ENCODE measurements at regions not wholly inside any gene's neighbourhood (a gene's known extent, or its start where the extent isn't known, plus 50 kb on each side); places are given as distances from the start of the nearest gene placed in this dataset.

- TF ChIP-seq, protein P1, sequence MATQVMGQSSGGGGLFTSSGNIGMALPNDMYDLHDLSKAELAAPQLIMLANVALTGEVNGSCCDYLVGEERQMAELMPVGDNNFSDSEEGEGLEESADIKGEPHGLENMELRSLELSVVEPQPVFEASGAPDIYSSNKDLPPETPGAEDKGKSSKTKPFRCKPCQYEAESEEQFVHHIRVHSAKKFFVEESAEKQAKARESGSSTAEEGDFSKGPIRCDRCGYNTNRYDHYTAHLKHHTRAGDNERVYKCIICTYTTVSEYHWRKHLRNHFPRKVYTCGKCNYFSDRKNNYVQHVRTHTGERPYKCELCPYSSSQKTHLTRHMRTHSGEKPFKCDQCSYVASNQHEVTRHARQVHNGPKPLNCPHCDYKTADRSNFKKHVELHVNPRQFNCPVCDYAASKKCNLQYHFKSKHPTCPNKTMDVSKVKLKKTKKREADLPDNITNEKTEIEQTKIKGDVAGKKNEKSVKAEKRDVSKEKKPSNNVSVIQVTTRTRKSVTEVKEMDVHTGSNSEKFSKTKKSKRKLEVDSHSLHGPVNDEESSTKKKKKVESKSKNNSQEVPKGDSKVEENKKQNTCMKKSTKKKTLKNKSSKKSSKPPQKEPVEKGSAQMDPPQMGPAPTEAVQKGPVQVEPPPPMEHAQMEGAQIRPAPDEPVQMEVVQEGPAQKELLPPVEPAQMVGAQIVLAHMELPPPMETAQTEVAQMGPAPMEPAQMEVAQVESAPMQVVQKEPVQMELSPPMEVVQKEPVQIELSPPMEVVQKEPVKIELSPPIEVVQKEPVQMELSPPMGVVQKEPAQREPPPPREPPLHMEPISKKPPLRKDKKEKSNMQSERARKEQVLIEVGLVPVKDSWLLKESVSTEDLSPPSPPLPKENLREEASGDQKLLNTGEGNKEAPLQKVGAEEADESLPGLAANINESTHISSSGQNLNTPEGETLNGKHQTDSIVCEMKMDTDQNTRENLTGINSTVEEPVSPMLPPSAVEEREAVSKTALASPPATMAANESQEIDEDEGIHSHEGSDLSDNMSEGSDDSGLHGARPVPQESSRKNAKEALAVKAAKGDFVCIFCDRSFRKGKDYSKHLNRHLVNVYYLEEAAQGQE (IDR thresholded peaks at IDR 0.05; ENCODE audit: borderline replicate concordance): no peak
- no peak for TF ChIP-seq EZH2 (IDR thresholded peaks at IDR 0.05; ENCODE audit: borderline replicate concordance, insufficient read depth, low read length, poor library complexity, severe bottlenecking)
- TF ChIP-seq TAF1 (IDR thresholded peaks at IDR 0.05; ENCODE audit: low read depth): no peak
- no peak for TF ChIP-seq POLR2AphosphoS5 (IDR thresholded peaks at IDR 0.05)
- TF ChIP-seq, protein P2, sequence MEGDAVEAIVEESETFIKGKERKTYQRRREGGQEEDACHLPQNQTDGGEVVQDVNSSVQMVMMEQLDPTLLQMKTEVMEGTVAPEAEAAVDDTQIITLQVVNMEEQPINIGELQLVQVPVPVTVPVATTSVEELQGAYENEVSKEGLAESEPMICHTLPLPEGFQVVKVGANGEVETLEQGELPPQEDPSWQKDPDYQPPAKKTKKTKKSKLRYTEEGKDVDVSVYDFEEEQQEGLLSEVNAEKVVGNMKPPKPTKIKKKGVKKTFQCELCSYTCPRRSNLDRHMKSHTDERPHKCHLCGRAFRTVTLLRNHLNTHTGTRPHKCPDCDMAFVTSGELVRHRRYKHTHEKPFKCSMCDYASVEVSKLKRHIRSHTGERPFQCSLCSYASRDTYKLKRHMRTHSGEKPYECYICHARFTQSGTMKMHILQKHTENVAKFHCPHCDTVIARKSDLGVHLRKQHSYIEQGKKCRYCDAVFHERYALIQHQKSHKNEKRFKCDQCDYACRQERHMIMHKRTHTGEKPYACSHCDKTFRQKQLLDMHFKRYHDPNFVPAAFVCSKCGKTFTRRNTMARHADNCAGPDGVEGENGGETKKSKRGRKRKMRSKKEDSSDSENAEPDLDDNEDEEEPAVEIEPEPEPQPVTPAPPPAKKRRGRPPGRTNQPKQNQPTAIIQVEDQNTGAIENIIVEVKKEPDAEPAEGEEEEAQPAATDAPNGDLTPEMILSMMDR (IDR thresholded peaks at IDR 0.05; ENCODE audit: poor library complexity, severe bottlenecking): no peak
- no peak overlapping the region for H2AFZ ChIP-seq (ENCODE audit: low read depth, low read length)
These were observed 54.1 kb upstream of the SLC38A11 start for GRCh38 chr2:165009466-165009865.

GRCh38 chr2:165008730-165009315 is 53.5 kb upstream of the SLC38A11 start:
- no peaks in the 10 kb centered on the region for H3F3A ChIP-seq (ENCODE audit: insufficient read depth, low read length, poor library complexity, severe bottlenecking)
- no peak overlapping the region for H3K4me2 ChIP-seq (ENCODE audit: low read length)
- TF ChIP-seq SMC3 (conservative IDR thresholded peaks at IDR 0.05; ENCODE audit: poor library complexity) (no peak), EP300 (conservative IDR thresholded peaks at IDR 0.05; ENCODE audit: poor library complexity, severe bottlenecking) (no peak), RAD21 (conservative IDR thresholded peaks at IDR 0.05) (no peak), TAF1 (IDR thresholded peaks at IDR 0.05; ENCODE audit: low read depth) (no peak), POLR2AphosphoS5 (IDR thresholded peaks at IDR 0.05) (no peak), MXI1 (conservative IDR thresholded peaks at IDR 0.05; ENCODE audit: poor library complexity, severe bottlenecking) (no peak), EZH2 (IDR thresholded peaks at IDR 0.05; ENCODE audit: borderline replicate concordance, insufficient read depth, low read length, poor library complexity, severe bottlenecking) (no peak)
- TF ChIP-seq, protein P2 (IDR thresholded peaks at IDR 0.05; ENCODE audit: poor library complexity, severe bottlenecking): no peak
- TF ChIP-seq, protein P1 (IDR thresholded peaks at IDR 0.05; ENCODE audit: borderline replicate concordance): no peak

More at GRCh38 chr2:165009466-165009865, 54.1 kb upstream of the SLC38A11 start:
- Histone ChIP-seq H3F3A (ENCODE audit: insufficient read depth, low read length, poor library complexity, severe bottlenecking) (no peaks in the 10 kb centered on the region), H3K9me2 (ENCODE audit: insufficient read depth, low read length) (no peaks in the 10 kb centered on the region), H3K79me2 (replicated peaks; ENCODE audit: insufficient read depth, low read length) (no peaks in the 10 kb centered on the region), H3K36me3 (ENCODE audit: insufficient read depth, low read length) (no peaks in the 10 kb centered on the region), H3K9ac (ENCODE audit: low read length) (no peak overlapping the region), H3K27ac (ENCODE audit: low read length) (no peak overlapping the region), H3K4me3 (ENCODE audit: low read length) (no peak overlapping the region), H3K9me3 (ENCODE audit: low read length) (no peaks in the 10 kb centered on the region), H4K20me1 (ENCODE audit: insufficient read depth) (no peaks in the 10 kb centered on the region), H3K4me2 (ENCODE audit: low read length) (no peak overlapping the region), H3K27me3 (ENCODE audit: insufficient read depth, low read depth, low read length) (no peaks in the 10 kb centered on the region)

More at GRCh38 chr2:165008730-165009315, 53.5 kb upstream of the SLC38A11 start:
- H3K36me3 ChIP-seq (ENCODE audit: insufficient read depth, low read length): no peaks in the 10 kb centered on the region
- H2AFZ ChIP-seq (ENCODE audit: low read depth, low read length): no peak overlapping the region
- no peaks in the 10 kb centered on the region for H3K9me2 ChIP-seq (ENCODE audit: insufficient read depth, low read length)
- no peaks in the 10 kb centered on the region for H3K27me3 ChIP-seq (ENCODE audit: insufficient read depth, low read depth, low read length)
- no peak overlapping the region for H3K27ac ChIP-seq (ENCODE audit: low read length)
- H3K9me3 ChIP-seq (ENCODE audit: low read length): no peaks in the 10 kb centered on the region
- no peaks in the 10 kb centered on the region for H3K79me2 ChIP-seq (replicated peaks; ENCODE audit: insufficient read depth, low read length)
- H3K9ac ChIP-seq (ENCODE audit: low read length): no peak overlapping the region
- H4K20me1 ChIP-seq (ENCODE audit: insufficient read depth): no peaks in the 10 kb centered on the region
- H3K4me3 ChIP-seq (ENCODE audit: low read length): no peak overlapping the region
